Endothelial cell of umbilical vein (primary cell): ENCODE measurements at regions not wholly inside any gene's neighbourhood (a gene's known extent, or its start where the extent isn't known, plus 50 kb on each side); places are given as distances from the start of the nearest gene placed in this dataset.
"Not testable (repeated sequence)": the region's sequence is repeated elsewhere in the genome, so short reads cannot be mapped to it uniquely, and the experiment has no call there.

ENCODE experiments used
- BruUV-seq: library from RNA; stranded (reverse); fragments of 400-500 nt; replicated peaks from 2 replicates; lab custom pipeline; 2021; lab: Mats Ljungman, UMichigan
- CTCF ChIA-PET: fragments of 300-600, 350-600 bp; sonication (Branson Sonifier 250); formaldehyde crosslinking; loops from one replicate; lab custom pipeline; 2021; ENCODE audit warnings: antibody characterized with exemption, inconsistent platforms; lab: Charles Lee
- POLR2A ChIA-PET: fragments of 300-600, 350-600 bp; sonication (Branson Sonifier 250); formaldehyde crosslinking; loops from one replicate; lab custom pipeline; 2021; ENCODE audit warnings: antibody characterized with exemption, inconsistent platforms; lab: Charles Lee
- DNase-seq: peaks from one replicate; pipeline ENCODE4 v3.0.0-alpha.2; 2011; ENCODE audit warnings: low read depth, low spot score
- FAIRE-seq: peaks from 2 replicates; lab custom pipeline; 2011; peaks lifted over from hg19 to GRCh38; lab: Jason Lieb, UNC
- H2AFZ ChIP-seq: 2 replicates; pipeline ENCODE4 v1.6.0; 2012; ENCODE audit warnings: low read depth, low read length, control low read depth, inconsistent platforms
- H3K27ac ChIP-seq: 2 replicates; pipeline ENCODE4 v1.5.1; 2011; ENCODE audit warnings: low read depth, mild to moderate bottlenecking, control low read depth, low read length, moderate library complexity; ENCODE audit not compliant: insufficient read depth
- H3K27me3 ChIP-seq, 2 experiments: 2 replicates each; pipeline versions ENCODE4 v1.6.0 to v1.6.1; 2011; ENCODE audit warnings: low read length in 2 of 2, mixed read lengths in 1 of 2; ENCODE audit not compliant: control insufficient read depth in 2 of 2, insufficient read depth in 2 of 2
- H3K36me3 ChIP-seq, 2 experiments: 2 replicates in 1 of 2; 3 replicates in 1 of 2; pipeline ENCODE4 v1.5.1; 2011; ENCODE audit warnings: low read length in 2 of 2, mild to moderate bottlenecking in 1 of 2, moderate library complexity in 1 of 2; ENCODE audit not compliant: control insufficient read depth in 2 of 2, insufficient read depth in 2 of 2; ENCODE audit errors: extremely low read depth in 1 of 2
- H3K4me1 ChIP-seq: 3 replicates; pipeline ENCODE4 v1.5.1; 2011; ENCODE audit warnings: mild to moderate bottlenecking, low read length; ENCODE audit not compliant: control insufficient read depth, insufficient read depth; ENCODE audit errors: extremely low read depth
- H3K4me2 ChIP-seq: 2 replicates; pipeline ENCODE4 v1.6.1; 2011; ENCODE audit warnings: low read length, control low read depth, mixed read lengths; ENCODE audit not compliant: insufficient read depth
- H3K4me3 ChIP-seq, 3 experiments: fragments of 200-600 bp in 1 of 3; sonication (generic), shearing (Covaris generic) in 1 of 3; replicated peaks in 1 of 3; 2 replicates each; pipeline ENCODE4 v1.5.1; 2011 to 2016; ENCODE audit warnings: control low read depth in 3 of 3, low read length in 3 of 3, mild to moderate bottlenecking in 2 of 3, inconsistent platforms in 1 of 3, low read depth in 1 of 3, moderate library complexity in 1 of 3; ENCODE audit not compliant: insufficient read depth in 1 of 3
- H3K79me2 ChIP-seq: 2 replicates; pipeline ENCODE4 v1.6.0; 2012; ENCODE audit warnings: low read length, inconsistent platforms; ENCODE audit not compliant: control insufficient read depth, insufficient read depth
- H3K9ac ChIP-seq: replicated peaks from 2 replicates; pipeline ENCODE3; 2011; ENCODE audit warnings: low read length, control low read depth; ENCODE audit not compliant: insufficient read depth; ENCODE audit errors: extremely low read depth
- H3K9me1 ChIP-seq: replicated peaks from 3 replicates; pipeline ENCODE4 v1.6.0; 2011; ENCODE audit warnings: mild to moderate bottlenecking, low read length; ENCODE audit not compliant: control insufficient read depth, insufficient read depth; ENCODE audit errors: extremely low read depth
- H3K9me3 ChIP-seq: replicated peaks from 2 replicates; pipeline ENCODE4 v1.5.1; 2012; ENCODE audit warnings: low read length, inconsistent platforms; ENCODE audit not compliant: control insufficient read depth, insufficient read depth
- H4K20me1 ChIP-seq: replicated peaks from 2 replicates; pipeline ENCODE3; 2011; ENCODE audit warnings: mild to moderate bottlenecking, low read length; ENCODE audit not compliant: control insufficient read depth, insufficient read depth; ENCODE audit errors: extremely low read depth
- dilution Hi-C: fragments of 300-500 bp; cut with MboI; formaldehyde crosslinking; loops from one replicate; pipeline ENCODE4 v1.15.0; 2019; ENCODE audit warnings: low sequenced_read_pairs; ENCODE audit not compliant: extremely low pct_ligation_motif_present
- intact Hi-C: fragments of 100-400 bp; cut with micrococcal nuclease; formaldehyde crosslinking; loops from one replicate; pipeline ENCODE4 v1.10.0; 2022

DNA sequence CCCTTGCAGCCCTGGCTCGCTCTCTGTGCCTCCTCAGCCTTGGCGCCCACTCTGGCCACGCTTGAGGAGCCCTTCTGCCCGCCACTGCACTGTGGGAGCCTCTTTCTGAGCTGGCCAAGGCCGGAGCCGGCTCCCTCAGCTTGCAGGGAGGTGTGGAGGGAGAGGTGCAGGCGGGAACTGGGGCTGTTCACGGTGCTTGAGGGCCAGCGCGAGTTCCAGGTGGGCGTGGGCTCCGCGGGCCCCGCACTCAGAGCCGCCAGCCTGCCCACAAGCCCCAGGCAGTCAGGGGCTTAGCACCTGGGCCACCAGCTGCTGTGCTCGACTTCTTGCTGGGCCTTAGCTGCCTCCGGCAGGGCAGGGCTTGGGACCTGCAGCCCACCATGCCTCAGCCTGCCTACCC lies 861.5 kb upstream of the TPTE start:
- H3K9ac ChIP-seq, CTCF ChIA-PET, POLR2A ChIA-PET, intact Hi-C loops, H3K4me1 ChIP-seq, H3K27ac ChIP-seq, H2AFZ ChIP-seq, H3K9me1 ChIP-seq, H3K36me3 ChIP-seq, DNase-seq, H4K20me1 ChIP-seq, H3K79me2 ChIP-seq, BruUV-seq, H3K9me3 ChIP-seq, FAIRE-seq, H3K4me3 ChIP-seq, H3K4me2 ChIP-seq, H3K27me3 ChIP-seq, dilution Hi-C loops: not testable (repeated sequence)

GRCh38 chr21:9663914-9664729 lies 857.3 kb upstream of the TPTE start:
- H3K79me2 ChIP-seq, H3K4me2 ChIP-seq, H3K9ac ChIP-seq, H3K9me1 ChIP-seq, H3K36me3 ChIP-seq, H4K20me1 ChIP-seq, intact Hi-C loops, POLR2A ChIA-PET, BruUV-seq, CTCF ChIA-PET, H3K4me3 ChIP-seq, H3K9me3 ChIP-seq, H3K27me3 ChIP-seq, H2AFZ ChIP-seq, H3K27ac ChIP-seq, FAIRE-seq, dilution Hi-C loops, H3K4me1 ChIP-seq, DNase-seq: not testable (repeated sequence)

GRCh38 chr21:9675811-9676210 lies 845.6 kb upstream of the TPTE start:
- dilution Hi-C loops, H4K20me1 ChIP-seq, H3K36me3 ChIP-seq, BruUV-seq, H3K9me3 ChIP-seq, H3K27ac ChIP-seq, H3K9ac ChIP-seq, H3K27me3 ChIP-seq, H3K79me2 ChIP-seq, H3K9me1 ChIP-seq, H3K4me3 ChIP-seq, FAIRE-seq, POLR2A ChIA-PET, intact Hi-C loops, DNase-seq, H3K4me2 ChIP-seq, CTCF ChIA-PET, H3K4me1 ChIP-seq, H2AFZ ChIP-seq: not testable (repeated sequence)

- H3K9me3 ChIP-seq, BruUV-seq, H4K20me1 ChIP-seq, CTCF ChIA-PET, H3K79me2 ChIP-seq, DNase-seq, H3K9me1 ChIP-seq, POLR2A ChIA-PET, intact Hi-C loops, H2AFZ ChIP-seq, FAIRE-seq, H3K27me3 ChIP-seq, H3K9ac ChIP-seq, H3K4me2 ChIP-seq, H3K36me3 ChIP-seq, H3K27ac ChIP-seq, dilution Hi-C loops, H3K4me1 ChIP-seq, H3K4me3 ChIP-seq: not testable (repeated sequence)
Measured at GRCh38 chr21:9679029-9679428, 842.4 kb upstream of the TPTE start.
